ENCODE measurements at regions not wholly inside any gene's neighbourhood (a gene's known extent, or its start where the extent isn't known, plus 50 kb on each side); places are given as distances from the start of the nearest gene placed in this dataset.

DNA sequence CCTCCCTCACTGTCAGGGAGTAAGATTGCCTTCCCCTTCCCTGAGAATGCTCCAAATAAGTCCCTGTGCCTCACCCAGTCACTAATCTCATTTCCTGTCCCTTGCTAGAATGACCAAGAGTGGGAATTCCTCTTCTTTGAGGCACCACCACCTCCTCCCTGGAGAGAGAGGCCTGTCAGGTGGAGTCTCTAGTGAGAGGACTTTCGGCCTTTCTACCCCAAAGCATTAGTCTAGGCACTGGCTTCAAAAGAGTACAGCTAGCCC, 145.0 kb downstream of the PTPN20 start:
- Histone ChIP-seq H3K79me2 (ENCODE audit: low read depth) (no peaks in the 10 kb centered on the region), H3K9me3 (ENCODE audit: insufficient read depth, low read depth) (no peaks in the 10 kb centered on the region), H3K4me3 (no peak overlapping the region), H3F3A (ENCODE audit: insufficient read depth, low read depth) (no peaks in the 10 kb centered on the region), H4K20me1 (ENCODE audit: insufficient read depth) (no peaks in the 10 kb centered on the region), H3K27ac (no peak overlapping the region), H3K4me2 (no peak overlapping the region), H3K4me1 (replicated peaks; ENCODE audit: insufficient read depth) (no peaks in the 10 kb centered on the region), H2AFZ (no peak overlapping the region), H3K36me3 (ENCODE audit: low read depth) (no peaks in the 10 kb centered on the region), H3K27me3 (ENCODE audit: insufficient read depth, low read depth) (peaks cover 22% of the 10 kb centered on the region), H3K9me2 (ENCODE audit: insufficient read depth) (no peaks in the 10 kb centered on the region)
- no TSS peak for BruUV-seq (replicated peaks)
- CTCF ChIA-PET = no interaction called here
- intact Hi-C loops (cut with micrococcal nuclease; ENCODE audit: unreplicated experiment) = no loop called here
- DNase-seq = no peak
- no peak for TF ChIP-seq EZH2 (IDR thresholded peaks at IDR 0.05; ENCODE audit: low read depth)
- TF ChIP-seq, protein P1, sequence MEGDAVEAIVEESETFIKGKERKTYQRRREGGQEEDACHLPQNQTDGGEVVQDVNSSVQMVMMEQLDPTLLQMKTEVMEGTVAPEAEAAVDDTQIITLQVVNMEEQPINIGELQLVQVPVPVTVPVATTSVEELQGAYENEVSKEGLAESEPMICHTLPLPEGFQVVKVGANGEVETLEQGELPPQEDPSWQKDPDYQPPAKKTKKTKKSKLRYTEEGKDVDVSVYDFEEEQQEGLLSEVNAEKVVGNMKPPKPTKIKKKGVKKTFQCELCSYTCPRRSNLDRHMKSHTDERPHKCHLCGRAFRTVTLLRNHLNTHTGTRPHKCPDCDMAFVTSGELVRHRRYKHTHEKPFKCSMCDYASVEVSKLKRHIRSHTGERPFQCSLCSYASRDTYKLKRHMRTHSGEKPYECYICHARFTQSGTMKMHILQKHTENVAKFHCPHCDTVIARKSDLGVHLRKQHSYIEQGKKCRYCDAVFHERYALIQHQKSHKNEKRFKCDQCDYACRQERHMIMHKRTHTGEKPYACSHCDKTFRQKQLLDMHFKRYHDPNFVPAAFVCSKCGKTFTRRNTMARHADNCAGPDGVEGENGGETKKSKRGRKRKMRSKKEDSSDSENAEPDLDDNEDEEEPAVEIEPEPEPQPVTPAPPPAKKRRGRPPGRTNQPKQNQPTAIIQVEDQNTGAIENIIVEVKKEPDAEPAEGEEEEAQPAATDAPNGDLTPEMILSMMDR (conservative IDR thresholded peaks at IDR 0.05) = no peak
- POLR2A ChIA-PET (ENCODE audit: unreplicated experiment) = no interaction called here

DNA sequence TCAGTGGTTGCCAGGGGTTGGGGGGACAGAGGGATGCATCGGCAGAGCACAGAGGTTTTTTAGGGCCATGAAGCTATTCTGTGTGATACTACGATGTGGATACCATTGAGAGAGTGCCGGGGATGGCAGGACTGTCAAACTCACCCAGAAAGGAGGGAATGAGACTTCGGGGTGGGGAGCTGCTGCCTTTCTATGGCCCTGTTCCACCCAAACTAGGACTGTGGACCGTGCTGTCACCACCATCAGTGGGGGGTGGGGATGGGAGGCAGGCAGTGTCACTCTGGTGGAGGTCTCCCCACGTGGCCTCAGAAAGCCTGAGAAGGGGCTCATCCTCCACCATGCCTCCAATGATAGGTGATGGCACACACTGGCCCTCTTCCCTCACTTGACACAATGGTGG, 146.2 kb downstream of the PTPN20 start:
- Histone ChIP-seq H3K36me3 (ENCODE audit: low read depth) (no peaks in the 10 kb centered on the region), H3K9me2 (ENCODE audit: insufficient read depth) (no peaks in the 10 kb centered on the region), H2AFZ (no peak overlapping the region), H3K9me3 (ENCODE audit: insufficient read depth, low read depth) (no peaks in the 10 kb centered on the region), H3K4me1 (replicated peaks; ENCODE audit: insufficient read depth) (no peaks in the 10 kb centered on the region), H3K79me2 (ENCODE audit: low read depth) (no peaks in the 10 kb centered on the region), H3F3A (ENCODE audit: insufficient read depth, low read depth) (no peaks in the 10 kb centered on the region), H3K4me3 (no peak overlapping the region), H3K27ac (no peak overlapping the region), H4K20me1 (ENCODE audit: insufficient read depth) (no peaks in the 10 kb centered on the region), H3K27me3 (ENCODE audit: insufficient read depth, low read depth) (peaks cover 31% of the 10 kb centered on the region), H3K4me2 (no peak overlapping the region)
- intact Hi-C loops (cut with micrococcal nuclease; ENCODE audit: unreplicated experiment) = no loop called here
- CTCF ChIA-PET = interaction anchor here (0.5 kb wide), 1 partner anchor 135 kb away, joined by 3 read pairs; no protein-coding TSS in a partner anchor
- TF ChIP-seq EZH2 (IDR thresholded peaks at IDR 0.05; ENCODE audit: low read depth) = no peak
- TF ChIP-seq, protein P1 (conservative IDR thresholded peaks at IDR 0.05) = no peak
- BruUV-seq (replicated peaks) = no TSS peak
- no peak for DNase-seq
- POLR2A ChIA-PET (ENCODE audit: unreplicated experiment) = no interaction called here

DNA sequence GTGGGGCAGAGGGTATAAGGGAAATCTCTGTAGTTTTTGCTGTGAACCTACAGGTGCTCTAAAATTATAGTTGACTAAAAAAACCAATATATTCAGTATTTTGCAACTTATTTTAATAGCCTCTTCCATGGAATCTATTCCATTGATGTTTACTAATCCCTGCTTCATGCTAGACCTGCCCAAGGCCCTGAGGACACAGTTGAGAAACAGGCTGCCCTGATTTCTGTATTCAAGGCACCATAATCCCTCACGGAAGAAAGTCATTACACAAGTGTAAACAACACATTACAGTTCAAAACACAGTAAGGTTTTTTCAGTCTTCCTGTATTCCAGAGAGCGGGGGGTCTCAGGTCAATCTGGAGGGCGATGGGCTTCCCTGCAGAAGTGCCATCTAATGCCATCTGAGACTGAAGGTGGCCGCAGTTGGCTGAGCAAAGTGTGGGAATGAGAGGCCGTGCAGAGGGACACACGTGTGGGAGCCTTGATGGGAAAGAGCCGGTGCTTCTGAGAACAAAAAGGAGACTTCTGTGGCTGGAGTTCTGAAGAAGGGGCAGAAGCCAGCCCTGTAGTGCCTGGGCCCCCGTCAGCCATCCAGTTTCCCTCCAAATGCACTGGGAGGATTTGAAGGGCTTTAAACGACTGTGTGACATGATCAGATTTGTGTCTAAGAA, 146.9 kb downstream of the PTPN20 start:
- TF ChIP-seq, protein P1 (conservative IDR thresholded peaks at IDR 0.05) = no peak
- TF ChIP-seq EZH2 (IDR thresholded peaks at IDR 0.05; ENCODE audit: low read depth) = no peak
- H3K36me3 ChIP-seq (ENCODE audit: low read depth) = no peaks in the 10 kb centered on the region
- peaks cover 31% of the 10 kb centered on the region for H3K27me3 ChIP-seq (ENCODE audit: insufficient read depth, low read depth)
- DNase-seq = no peak
- no peaks in the 10 kb centered on the region for H4K20me1 ChIP-seq (ENCODE audit: insufficient read depth)
- no peaks in the 10 kb centered on the region for H3K9me3 ChIP-seq (ENCODE audit: insufficient read depth, low read depth)
- H3K27ac ChIP-seq = no peak overlapping the region
- intact Hi-C loops (cut with micrococcal nuclease; ENCODE audit: unreplicated experiment) = no loop called here
- H3K4me3 ChIP-seq = no peak overlapping the region
- no TSS peak for BruUV-seq (replicated peaks)
- no peaks in the 10 kb centered on the region for H3K9me2 ChIP-seq (ENCODE audit: insufficient read depth)
- ChIA-PET CTCF (no interaction called here), POLR2A (ENCODE audit: unreplicated experiment) (no interaction called here)
- no peaks in the 10 kb centered on the region for H3F3A ChIP-seq (ENCODE audit: insufficient read depth, low read depth)
- no peak overlapping the region for H3K4me2 ChIP-seq
- no peaks in the 10 kb centered on the region for H3K4me1 ChIP-seq (replicated peaks; ENCODE audit: insufficient read depth)
- H2AFZ ChIP-seq = no peak overlapping the region
- H3K79me2 ChIP-seq (ENCODE audit: low read depth) = no peaks in the 10 kb centered on the region
